ENCODE measurements at regions not wholly inside any gene's neighbourhood (a gene's known extent, or its start where the extent isn't known, plus 50 kb on each side); places are given as distances from the start of the nearest gene placed in this dataset.

GRCh38 chr6:170067923-170068360 lies 222.9 kb downstream of the DLL1 start:
- Mint-ChIP-seq H3K4me3 (no peak overlapping the region), H3K4me1 (peaks cover 6% of the 10 kb centered on the region), H3K9me3 (peaks cover 42% of the 10 kb centered on the region), H3K36me3 (peaks cover 20% of the 10 kb centered on the region), H3K27ac (no peak overlapping the region), H3K27me3 (ENCODE audit: low read depth) (peaks cover 4% of the 10 kb centered on the region; the same call in 1 of the 2 replicates)
- ATAC-seq (no peak), DNase-seq (ENCODE audit: low spot score) (no peak)
- no peak for TF ChIP-seq OVOL2 (CRISPR knock-in tag; IDR thresholded peaks at IDR 0.05; ENCODE audit: borderline replicate concordance)
- TF ChIP-seq ZNF232 (CRISPR knock-in tag; IDR thresholded peaks at IDR 0.05) = no peak
- no peak for TF ChIP-seq IRF2 (CRISPR knock-in tag; IDR thresholded peaks at IDR 0.05; ENCODE audit: borderline replicate concordance, low read depth)
- TF ChIP-seq AR (CRISPR knock-in tag; IDR thresholded peaks at IDR 0.05) = no peak
- TF ChIP-seq HMGA2 (CRISPR knock-in tag; IDR thresholded peaks at IDR 0.05) = no peak
- no peak for TF ChIP-seq ESRRA (CRISPR knock-in tag; IDR thresholded peaks at IDR 0.05; ENCODE audit: borderline replicate concordance)
- TF ChIP-seq ZBTB43 (CRISPR knock-in tag; IDR thresholded peaks at IDR 0.05) = no peak
- TF ChIP-seq JAZF1 (CRISPR knock-in tag; IDR thresholded peaks at IDR 0.05) = no peak
- TF ChIP-seq CREB1 (CRISPR knock-in tag; IDR thresholded peaks at IDR 0.05) = no peak
- TF ChIP-seq ZNF512 (CRISPR knock-in tag; IDR thresholded peaks at IDR 0.05; ENCODE audit: borderline replicate concordance) = no peak
- no peak for TF ChIP-seq ELF4 (CRISPR knock-in tag; IDR thresholded peaks at IDR 0.05; ENCODE audit: low read depth)
- TF ChIP-seq E2F1 (CRISPR knock-in tag; IDR thresholded peaks at IDR 0.05) = no peak
- no peak for TF ChIP-seq FOXP4 (CRISPR knock-in tag; IDR thresholded peaks at IDR 0.05)
- TF ChIP-seq ARID4B (CRISPR knock-in tag; IDR thresholded peaks at IDR 0.05; ENCODE audit: borderline replicate concordance) = no peak
- TF ChIP-seq CREM (CRISPR knock-in tag; IDR thresholded peaks at IDR 0.05) = no peak
- no peak for TF ChIP-seq PREB (CRISPR knock-in tag; IDR thresholded peaks at IDR 0.05; ENCODE audit: borderline replicate concordance)
- TF ChIP-seq NR3C1 (CRISPR knock-in tag; conservative IDR thresholded peaks at IDR 0.05; ENCODE audit: low read depth) = no peak
- no peak for TF ChIP-seq AFF4 (CRISPR knock-in tag; IDR thresholded peaks at IDR 0.05; ENCODE audit: borderline replicate concordance)
- CTCF ChIA-PET = no interaction called here
- POLR2A ChIA-PET = interaction anchor here (1.1 kb wide), 1 partner anchor 85 kb away, joined by 3 read pairs; no protein-coding TSS in a partner anchor

All from WTC11 (cell line).